ENCODE measurements at regions not wholly inside any gene's neighbourhood (a gene's known extent, or its start where the extent isn't known, plus 50 kb on each side); places are given as distances from the start of the nearest gene placed in this dataset.

- DNase-seq: no peak
Measured at GRCh38 chr7:131111081-131111576, 216.5 kb upstream of the MKLN1 start.

- DNase-seq: no peak
Measured at GRCh38 chr7:131111792-131112191, 215.9 kb upstream of the MKLN1 start.

DNA sequence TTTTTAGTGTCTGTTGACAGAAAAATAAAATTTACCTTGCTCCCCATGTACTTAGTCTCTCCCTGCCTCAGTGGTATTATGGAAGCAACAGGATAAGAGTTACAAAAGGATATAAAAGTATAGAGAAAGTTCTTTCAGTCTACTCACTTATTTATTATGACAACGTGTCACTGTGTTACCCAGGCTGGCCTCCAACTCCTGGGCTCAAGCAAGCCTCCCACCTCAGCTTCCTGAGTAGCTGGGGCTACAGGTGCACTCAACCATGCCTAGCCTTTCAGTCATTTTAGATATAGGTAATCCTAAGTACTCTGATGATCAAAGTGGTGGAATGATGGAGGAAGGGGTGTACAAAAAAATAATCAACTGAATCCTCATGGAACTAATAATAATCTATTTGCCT is 215.2 kb upstream of the MKLN1 start:
- DNase-seq: no peak

- no peak for DNase-seq
Measured at GRCh38 chr7:131115340-131115739, 212.3 kb upstream of the MKLN1 start.

DNA sequence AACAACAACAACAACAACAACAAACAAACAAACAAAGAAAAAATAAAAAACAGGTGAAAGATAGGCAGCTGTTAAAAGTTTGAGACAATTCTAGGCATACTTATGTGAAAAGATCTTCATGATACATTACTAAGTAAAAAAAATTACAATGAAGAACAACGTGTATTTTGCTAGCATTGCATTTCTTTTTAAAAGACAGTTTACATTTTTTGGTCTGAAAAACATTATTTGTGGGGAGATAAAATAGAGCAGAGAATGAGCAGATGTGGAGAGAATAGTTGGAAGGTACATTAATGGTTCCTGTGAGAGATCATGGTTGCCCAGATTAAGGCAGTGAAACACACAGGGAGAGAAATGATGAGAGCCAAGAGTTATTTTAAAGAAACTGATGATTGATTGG is 210.2 kb upstream of the MKLN1 start:
- no peak for DNase-seq

- DNase-seq: no peak
Measured at GRCh38 chr7:131119381-131119780, 208.3 kb upstream of the MKLN1 start.

- DNase-seq: no peak
Measured at GRCh38 chr7:131122394-131122793, 205.3 kb upstream of the MKLN1 start.

- no peak for DNase-seq
Measured at GRCh38 chr7:131124001-131124629, 203.6 kb upstream of the MKLN1 start.

GRCh38 chr7:131124867-131125266 is 202.8 kb upstream of the MKLN1 start:
- no peak for DNase-seq

DNA sequence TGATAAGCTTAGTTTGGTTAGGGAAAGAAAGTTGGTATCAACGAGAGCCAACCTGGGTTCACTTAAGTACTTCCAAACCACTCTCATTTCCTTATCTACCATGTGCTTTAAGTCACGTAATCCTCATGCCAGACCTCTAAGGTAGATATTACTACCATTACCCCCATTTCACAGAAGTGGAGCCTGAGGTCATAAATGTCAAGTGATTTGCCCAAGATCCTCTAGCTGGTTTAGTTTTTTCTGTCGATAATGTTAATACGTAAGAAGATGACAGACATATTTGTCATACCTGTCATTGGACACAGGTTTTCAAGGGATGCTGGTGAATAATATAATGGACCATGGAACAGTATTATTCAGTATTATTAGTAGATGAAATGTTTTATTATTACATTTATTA is 197.4 kb upstream of the MKLN1 start:
- DNase-seq: no peak

GRCh38 chr7:131131012-131131745 is 196.5 kb upstream of the MKLN1 start:
- DNase-seq: no peak

DNA sequence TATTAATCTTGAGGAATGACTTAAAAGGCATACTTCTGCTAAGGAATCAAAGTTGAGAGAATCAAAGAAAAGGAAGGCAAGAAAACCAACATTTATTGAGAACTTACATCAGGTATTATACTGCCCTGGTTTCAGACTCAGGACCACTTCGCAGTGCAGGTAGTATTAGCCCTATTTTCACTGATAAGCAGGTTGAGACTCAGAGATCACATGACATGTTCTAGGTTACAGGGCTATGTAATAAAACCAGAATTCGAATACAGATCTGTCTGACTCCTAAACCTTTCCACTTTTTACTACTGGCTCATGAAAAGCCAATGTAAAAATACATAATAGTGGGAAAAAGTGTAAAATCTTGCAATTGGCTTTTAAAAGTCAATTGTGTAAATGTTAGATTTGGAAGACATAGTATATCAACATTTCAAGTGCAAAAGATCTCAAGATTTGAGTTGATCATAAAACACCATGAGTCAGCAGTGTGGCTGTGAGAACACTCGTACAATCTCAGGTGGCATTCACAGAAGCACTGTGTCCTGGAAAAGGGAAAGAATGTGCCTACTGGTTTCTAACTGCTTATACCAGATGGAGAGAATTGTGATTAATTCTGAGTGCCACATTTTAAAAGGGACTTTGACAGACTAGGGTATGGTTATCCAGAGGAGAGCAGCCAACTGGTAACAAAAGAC is 195.8 kb upstream of the MKLN1 start:
- DNase-seq: no peak

DNA sequence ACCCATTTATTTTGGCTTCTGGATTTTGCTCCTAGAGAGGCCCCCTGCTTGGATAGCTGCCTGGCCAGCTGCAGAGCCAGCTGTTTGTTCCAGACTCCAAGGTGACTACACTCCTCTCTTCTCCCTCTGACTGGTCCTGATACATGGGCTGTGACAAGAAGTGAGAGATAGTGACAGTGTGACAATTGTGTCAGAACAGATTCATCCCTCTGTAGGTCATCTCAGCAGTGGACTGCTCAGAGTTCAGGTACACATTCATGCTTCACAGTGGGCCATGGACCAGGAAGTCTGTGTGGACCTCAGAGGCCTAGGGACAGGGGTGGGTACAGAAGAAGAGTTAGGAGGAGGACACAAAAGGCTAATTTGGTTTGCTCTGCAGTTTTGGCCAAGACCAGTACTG is 188.2 kb upstream of the MKLN1 start:
- DNase-seq: no peak

DNA sequence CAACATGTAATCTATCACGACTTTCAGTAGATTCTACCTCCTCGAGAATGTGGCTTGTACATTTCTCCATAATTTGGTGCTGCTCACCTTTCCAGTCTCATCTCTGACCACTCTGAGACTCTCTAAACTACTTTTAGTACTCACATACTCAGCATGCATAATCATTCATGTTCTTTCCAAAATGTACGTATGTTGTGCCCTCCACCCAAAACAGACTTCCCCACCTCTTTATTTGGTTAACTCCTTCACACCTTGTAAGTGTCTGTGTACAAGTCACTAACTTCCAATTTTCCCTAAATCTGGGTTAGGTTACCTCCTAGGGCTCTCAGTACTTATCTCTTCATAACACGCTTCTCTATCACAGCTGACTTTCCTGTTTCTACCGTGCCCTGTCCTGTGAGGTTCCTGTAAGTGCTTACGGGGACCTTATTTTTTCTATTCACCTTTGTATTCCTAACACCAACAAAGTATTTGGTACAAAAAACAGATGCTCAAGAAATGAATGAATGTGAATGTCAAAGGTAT is 186.2 kb upstream of the MKLN1 start:
- no peak for DNase-seq

- DNase-seq: no peak
Measured at GRCh38 chr7:131143869-131144268, 183.8 kb upstream of the MKLN1 start.

GRCh38 chr7:131145026-131145425 is 182.7 kb upstream of the MKLN1 start:
- DNase-seq: no peak

GRCh38 chr7:131145770-131146169 is 181.9 kb upstream of the MKLN1 start:
- DNase-seq: no peak

GRCh38 chr7:131147604-131148003 is 180.1 kb upstream of the MKLN1 start:
- DNase-seq: no peak

- DNase-seq: no peak
Measured at GRCh38 chr7:131148258-131148657, 179.4 kb upstream of the MKLN1 start.

DNA sequence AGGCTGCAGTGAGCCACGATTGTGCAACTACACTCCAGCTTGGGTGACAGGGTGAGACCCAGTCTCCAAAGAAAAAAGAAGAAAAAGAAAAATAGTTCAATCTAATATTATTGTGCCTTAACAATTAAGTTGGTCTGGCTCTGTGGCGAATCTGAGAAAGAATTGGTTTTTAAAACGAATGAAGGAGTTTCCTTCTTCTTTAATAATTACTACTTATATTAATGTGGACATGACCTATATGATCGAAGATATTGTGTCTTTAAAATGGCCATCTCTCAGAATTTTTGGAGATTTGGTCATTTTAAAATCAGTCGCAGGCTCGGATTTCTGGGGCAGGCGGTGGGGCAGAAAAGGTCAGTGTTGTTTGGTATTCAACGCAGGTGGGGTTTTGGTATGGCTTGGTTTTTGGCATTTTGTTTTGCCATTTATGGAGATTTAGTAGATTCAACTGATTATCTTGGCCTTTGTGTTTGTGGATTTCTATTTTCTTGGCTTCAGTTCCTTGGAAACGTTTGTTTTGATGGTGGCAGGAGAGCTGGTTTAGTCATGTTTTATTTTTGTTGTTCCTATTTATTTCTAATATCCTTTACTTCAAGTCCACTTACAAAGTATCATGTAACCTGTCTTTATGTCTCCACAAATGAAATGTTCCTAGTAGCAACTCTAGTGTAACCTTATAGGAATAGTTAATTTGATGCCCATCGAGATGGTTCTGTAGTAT is 178.8 kb upstream of the MKLN1 start:
- DNase-seq: no peak

DNA sequence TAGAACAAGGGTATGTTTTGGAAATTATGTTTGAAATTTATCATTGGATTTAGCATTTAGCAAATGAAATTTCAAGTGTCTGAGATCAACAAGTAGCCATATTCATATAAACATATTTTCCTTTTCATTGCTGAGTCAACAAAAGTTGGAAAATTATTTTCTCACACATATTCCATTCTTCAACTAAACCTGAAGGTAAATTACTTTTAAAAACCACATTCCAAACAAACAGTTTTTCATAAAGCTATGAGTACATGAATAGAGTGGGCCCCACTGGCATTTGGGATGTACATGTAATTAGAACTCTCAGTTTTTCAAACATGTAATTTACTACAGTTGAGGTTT is 178.3 kb upstream of the MKLN1 start:
- no peak for DNase-seq

- no peak for DNase-seq
Measured at GRCh38 chr7:131149840-131150239, 177.8 kb upstream of the MKLN1 start.

DNA sequence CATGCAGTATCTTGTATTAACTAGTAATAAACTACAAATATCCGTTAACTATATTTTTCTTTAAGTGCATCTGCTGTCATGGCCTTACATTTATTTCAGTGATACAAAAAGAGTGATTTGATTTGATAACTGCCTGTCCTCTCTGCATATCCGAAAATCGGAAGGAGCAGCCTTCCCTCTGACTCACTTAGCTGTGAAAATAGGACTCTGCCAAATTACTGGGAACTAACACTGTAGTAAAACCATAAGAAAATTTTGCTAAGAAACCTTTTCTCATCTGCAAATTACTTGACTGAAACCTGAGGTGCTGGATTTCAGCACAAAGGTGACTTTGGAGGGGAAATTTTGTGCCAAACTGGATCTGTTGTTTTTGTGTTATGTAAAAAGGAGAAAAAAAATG is 176.6 kb upstream of the MKLN1 start:
- DNase-seq: no peak

Data from activated gamma-delta T cell (primary cell).